GM12878 (cell line): ENCODE measurements at regions not wholly inside any gene's neighbourhood (a gene's known extent, or its start where the extent isn't known, plus 50 kb on each side); places are given as distances from the start of the nearest gene placed in this dataset.

ENCODE experiments used
- ATAC-seq: fragments of 200-7000 bp; cut with Tn5 transposase; 3 replicates; pipeline ENCODE4 v1.9.1; 2020; ENCODE audit warnings: mild to moderate bottlenecking, moderate library complexity
- BruUV-seq: library from RNA; stranded (reverse); fragments of 400-500 nt; replicated peaks from 2 replicates; lab custom pipeline; 2021; lab: Mats Ljungman, UMichigan
- CTCF ChIA-PET: fragments of 300-600 bp; sonication (Branson Sonifier 250); formaldehyde crosslinking; extraction: SDS; loops from one replicate; lab custom pipeline; 2021; ENCODE audit warnings: inconsistent platforms; lab: Yijun Ruan, JAX
- POLR2A ChIA-PET: fragments of 350-600 bp; formaldehyde crosslinking; extraction: SDS; loops from one replicate; lab custom pipeline; 2021; ENCODE audit warnings: inconsistent platforms; lab: Charles Lee
- RAD21 ChIA-PET: fragments of 300-600 bp; sonication (Branson Sonifier 250); formaldehyde crosslinking; loops from one replicate; lab custom pipeline; 2023; ENCODE audit warnings: antibody characterized with exemption; ENCODE audit not compliant: unreplicated experiment; lab: Charles Lee
- SMC1A ChIA-PET: fragments of 300-600 bp; sonication (Branson Sonifier 250); formaldehyde crosslinking; loops from one replicate; lab custom pipeline; 2023; ENCODE audit not compliant: unreplicated experiment, uncharacterized antibody; lab: Charles Lee
- DNase-seq: peaks from one replicate; pipeline ENCODE4 v3.0.0-alpha.2; 2011; ENCODE audit warnings: low read depth, low spot score
- FAIRE-seq: peaks from 3 replicates; lab custom pipeline; 2011; peaks lifted over from hg19 to GRCh38; lab: Jason Lieb, UNC
- H2AFZ ChIP-seq: 2 replicates; pipeline ENCODE4 v1.6.0; 2011; ENCODE audit warnings: low read depth, low read length, control low read depth; ENCODE audit not compliant: control insufficient read depth
- H3K27ac ChIP-seq: 2 replicates; pipeline ENCODE4 v1.5.1; 2011; ENCODE audit warnings: control low read depth; ENCODE audit not compliant: control insufficient read depth, insufficient read depth
- H3K27me3 ChIP-seq, 2 experiments: replicated peaks in 1 of 2; 2 replicates each; pipeline versions ENCODE4 v1.6.0 to v1.6.1; 2011; ENCODE audit warnings: low read length in 1 of 2; ENCODE audit not compliant: control insufficient read depth in 2 of 2, insufficient read depth in 2 of 2
- H3K36me3 ChIP-seq, 2 experiments: 2 replicates each; pipeline ENCODE4 v1.5.1; 2011; ENCODE audit warnings: low read length in 1 of 2; ENCODE audit not compliant: control insufficient read depth in 2 of 2, insufficient read depth in 2 of 2
- H3K4me1 ChIP-seq: 2 replicates; pipeline ENCODE4 v1.6.1; 2011; ENCODE audit warnings: mild to moderate bottlenecking, low read length, moderate library complexity, mixed read lengths; ENCODE audit not compliant: control insufficient read depth, insufficient read depth
- H3K4me2 ChIP-seq: 2 replicates; pipeline ENCODE4 v1.6.0; 2011; ENCODE audit warnings: control low read depth; ENCODE audit not compliant: control insufficient read depth, insufficient read depth
- H3K4me3 ChIP-seq: fragments of 200-600 bp; sonication (generic); 2 replicates; pipeline ENCODE4 v1.5.1; 2016
- H3K79me2 ChIP-seq: 2 replicates; pipeline ENCODE4 v1.6.0; 2011; ENCODE audit warnings: low read length; ENCODE audit not compliant: control insufficient read depth, insufficient read depth
- H3K9ac ChIP-seq: 2 replicates; pipeline ENCODE4 v1.8.0; 2011; ENCODE audit warnings: low read length, control low read depth, mixed read lengths; ENCODE audit not compliant: control insufficient read depth, insufficient read depth
- H3K9me3 ChIP-seq: replicated peaks from 3 replicates; pipeline ENCODE4 v1.5.1; 2011; ENCODE audit warnings: mild to moderate bottlenecking, low read length; ENCODE audit not compliant: control insufficient read depth, insufficient read depth
- H4K20me1 ChIP-seq: 2 replicates; pipeline ENCODE4 v1.6.0; 2011; ENCODE audit not compliant: control insufficient read depth, insufficient read depth
- CEBPB ChIP-seq, 2 experiments: fragments of 150-350 bp in 1 of 2; IDR thresholded peaks; 2 replicates each; pipeline ENCODE4 v1.6.1; 2012 to 2014; ENCODE audit warnings: low read depth in 2 of 2, low read length in 2 of 2, borderline replicate concordance in 1 of 2, inconsistent platforms in 1 of 2
- EED ChIP-seq: sonication (generic); IDR thresholded peaks from 2 replicates; pipeline ENCODE4 v1.6.1; 2016; ENCODE audit warnings: antibody characterized with exemption, low read depth
- MEF2A ChIP-seq: IDR thresholded peaks from 2 replicates; pipeline ENCODE4 v1.6.1; 2011; ENCODE audit warnings: low read depth, mild to moderate bottlenecking, low read length, moderate library complexity; ENCODE audit not compliant: insufficient read depth
- NFYA ChIP-seq: IDR thresholded peaks from 2 replicates; pipeline ENCODE4 v1.6.1; 2011; ENCODE audit warnings: low read depth, mild to moderate bottlenecking, low read length, improper control_type of control experiment, borderline replicate concordance
- RAD21 ChIP-seq: IDR thresholded peaks from 2 replicates; pipeline ENCODE4 v1.6.1; 2011; ENCODE audit warnings: mild to moderate bottlenecking, low read depth, low read length, moderate library complexity; ENCODE audit not compliant: insufficient read depth
- RCOR1 ChIP-seq: conservative IDR thresholded peaks from 2 replicates; pipeline ENCODE4 v1.6.1; 2012; ENCODE audit warnings: low read depth, low read length, improper control_type of control experiment
- TARDBP ChIP-seq: IDR thresholded peaks from 2 replicates; pipeline ENCODE4 v1.6.1; 2016; ENCODE audit warnings: borderline replicate concordance
- ZNF384 ChIP-seq: IDR thresholded peaks from 2 replicates; pipeline ENCODE4 v1.6.1; 2012; ENCODE audit warnings: low read depth, mild to moderate bottlenecking, low read length, improper control_type of control experiment, borderline replicate concordance
- WGBS: methylation state at CpG from one replicate; pipeline ENCODE4 v1.1.6; 2016; ENCODE audit warnings: low lambda C conversion rate; ENCODE audit not compliant: insufficient replicate concordance, insufficient coverage; ENCODE audit errors: missing lambda C conversion rate; 5-methylcytosine and 5-hydroxymethylcytosine counted together
- in situ Hi-C: fragments of 300-500 bp; cut with MboI; formaldehyde crosslinking; loops from 9 replicates; pipeline ENCODE4 v1.14.3; 2018; ENCODE audit warnings: mixed read lengths
- intact Hi-C: fragments of 100-400 bp; cut with micrococcal nuclease; formaldehyde crosslinking; loops from one replicate; pipeline ENCODE4 v1.14.2; 2022; ENCODE audit not compliant: unreplicated experiment
- TF ChIP-seq, protein P1 (sequence below): IDR thresholded peaks from 2 replicates; pipeline ENCODE4 v1.6.1; 2011; ENCODE audit warnings: low read depth, mild to moderate bottlenecking, low read length, moderate library complexity, borderline replicate concordance; ENCODE audit errors: extremely low read depth
- TF ChIP-seq, protein P2 (sequence below): IDR thresholded peaks from 2 replicates; pipeline ENCODE4 v1.6.1; 2011; ENCODE audit warnings: borderline replicate concordance, low read depth, mild to moderate bottlenecking, moderate library complexity, mixed read lengths, low read length; ENCODE audit not compliant: insufficient read depth; ENCODE audit errors: extremely low read length

DNA sequence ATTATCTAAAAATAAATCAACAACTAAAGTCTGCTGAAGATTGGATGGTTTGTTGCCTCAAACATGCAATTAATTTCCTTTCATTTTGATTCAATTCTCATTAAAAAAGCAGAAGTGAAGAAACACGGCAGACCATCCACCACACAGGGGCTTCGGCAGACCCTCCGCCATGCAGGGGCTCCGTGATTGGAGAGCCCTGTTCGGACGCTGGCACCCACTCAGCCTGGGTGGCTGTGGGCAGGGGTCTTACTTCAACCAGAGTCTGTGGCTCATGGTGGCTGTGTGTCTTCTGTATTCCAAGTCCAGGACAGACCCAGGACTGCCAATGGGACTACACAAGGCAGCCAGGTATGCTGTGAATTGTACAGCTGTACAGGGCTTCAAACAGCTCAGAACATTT, 86.9 kb upstream of the FRMD1 start:
- TF ChIP-seq NFYA (no peak), EED (no peak), RAD21 (no peak), ZNF384 (no peak), TARDBP (no peak), CEBPB (IDR thresholded peaks at IDR 0.05; ENCODE audit: borderline replicate concordance in 1 of 2, low read depth in 2 of 2, low read length in 2 of 2) (no peak), MEF2A (no peak), RCOR1 (no peak)
- TF ChIP-seq, protein P1, sequence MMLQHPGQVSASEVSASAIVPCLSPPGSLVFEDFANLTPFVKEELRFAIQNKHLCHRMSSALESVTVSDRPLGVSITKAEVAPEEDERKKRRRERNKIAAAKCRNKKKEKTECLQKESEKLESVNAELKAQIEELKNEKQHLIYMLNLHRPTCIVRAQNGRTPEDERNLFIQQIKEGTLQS, result no peak
- TF ChIP-seq, protein P2, sequence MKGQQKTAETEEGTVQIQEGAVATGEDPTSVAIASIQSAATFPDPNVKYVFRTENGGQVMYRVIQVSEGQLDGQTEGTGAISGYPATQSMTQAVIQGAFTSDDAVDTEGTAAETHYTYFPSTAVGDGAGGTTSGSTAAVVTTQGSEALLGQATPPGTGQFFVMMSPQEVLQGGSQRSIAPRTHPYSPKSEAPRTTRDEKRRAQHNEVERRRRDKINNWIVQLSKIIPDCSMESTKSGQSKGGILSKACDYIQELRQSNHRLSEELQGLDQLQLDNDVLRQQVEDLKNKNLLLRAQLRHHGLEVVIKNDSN, result no peak
- Histone ChIP-seq H3K4me1 (no peaks in the 10 kb centered on the region), H3K9me3 (peaks cover 2% of the 10 kb centered on the region; the same call in 1 of the 3 replicates), H2AFZ (no peak overlapping the region), H3K9ac (no peak overlapping the region), H3K36me3 (no peaks in the 10 kb centered on the region), H3K27ac (no peak overlapping the region), H3K27me3 (no peaks in the 10 kb centered on the region), H4K20me1 (no peaks in the 10 kb centered on the region), H3K79me2 (no peaks in the 10 kb centered on the region), H3K4me2 (no peak overlapping the region), H3K4me3 (no peak overlapping the region)
- DNase-seq (no peak), FAIRE-seq (no peak), ATAC-seq (no peak)
- CTCF ChIA-PET, result no interaction called here
- POLR2A ChIA-PET, result no interaction called here
- BruUV-seq, result no TSS peak
- intact Hi-C loops (no loop called here), in situ Hi-C loops (no loop called here)
- SMC1A ChIA-PET, result no interaction called here
- RAD21 ChIA-PET, result no interaction called here
- WGBS, result 49% methylated on average over 6 of the region's 6 CpGs
